ENCODE measurements at regions not wholly inside any gene's neighbourhood (a gene's known extent, or its start where the extent isn't known, plus 50 kb on each side); places are given as distances from the start of the nearest gene placed in this dataset.

GRCh38 chrX:137305404-137305803 is 260.5 kb upstream of the ZIC3 start:
- Histone ChIP-seq H3K4me2 (ENCODE audit: extremely low read depth, insufficient read depth, low read length) (no peak overlapping the region), H3K27me3 (ENCODE audit: control insufficient read depth, insufficient read depth, low read length) (no peaks in the 10 kb centered on the region), H3K9ac (ENCODE audit: insufficient read depth, low read length) (no peak overlapping the region), H3K27ac (ENCODE audit: insufficient read depth, low read length) (no peak overlapping the region), H3K79me2 (ENCODE audit: control insufficient read depth, insufficient read depth, low read length) (no peaks in the 10 kb centered on the region), H4K20me1 (ENCODE audit: control insufficient read depth, extremely low read depth, insufficient read depth, low read length) (no peaks in the 10 kb centered on the region), H2AFZ (ENCODE audit: low read length) (no peak overlapping the region), H3K36me3 (ENCODE audit: control insufficient read depth, insufficient read depth, low read length) (no peaks in the 10 kb centered on the region), H3K4me1 (ENCODE audit: control insufficient read depth, extremely low read depth, insufficient read depth, low read length) (no peaks in the 10 kb centered on the region), H3K4me3 (replicated peaks in 1 of 4; ENCODE audit: control extremely low read depth in 1 of 4, insufficient read depth in 1 of 4, low read depth in 3 of 4, low read length in 4 of 4) (no peak overlapping the region), H3K9me3 (ENCODE audit: control insufficient read depth, insufficient read depth, low read depth, low read length) (no peaks in the 10 kb centered on the region)
- no peak for DNase-seq (ENCODE audit: low read depth in 2 of 2)
- TF ChIP-seq, protein P1, sequence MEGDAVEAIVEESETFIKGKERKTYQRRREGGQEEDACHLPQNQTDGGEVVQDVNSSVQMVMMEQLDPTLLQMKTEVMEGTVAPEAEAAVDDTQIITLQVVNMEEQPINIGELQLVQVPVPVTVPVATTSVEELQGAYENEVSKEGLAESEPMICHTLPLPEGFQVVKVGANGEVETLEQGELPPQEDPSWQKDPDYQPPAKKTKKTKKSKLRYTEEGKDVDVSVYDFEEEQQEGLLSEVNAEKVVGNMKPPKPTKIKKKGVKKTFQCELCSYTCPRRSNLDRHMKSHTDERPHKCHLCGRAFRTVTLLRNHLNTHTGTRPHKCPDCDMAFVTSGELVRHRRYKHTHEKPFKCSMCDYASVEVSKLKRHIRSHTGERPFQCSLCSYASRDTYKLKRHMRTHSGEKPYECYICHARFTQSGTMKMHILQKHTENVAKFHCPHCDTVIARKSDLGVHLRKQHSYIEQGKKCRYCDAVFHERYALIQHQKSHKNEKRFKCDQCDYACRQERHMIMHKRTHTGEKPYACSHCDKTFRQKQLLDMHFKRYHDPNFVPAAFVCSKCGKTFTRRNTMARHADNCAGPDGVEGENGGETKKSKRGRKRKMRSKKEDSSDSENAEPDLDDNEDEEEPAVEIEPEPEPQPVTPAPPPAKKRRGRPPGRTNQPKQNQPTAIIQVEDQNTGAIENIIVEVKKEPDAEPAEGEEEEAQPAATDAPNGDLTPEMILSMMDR (conservative IDR thresholded peaks at IDR 0.05 in 1 of 2, IDR thresholded peaks at IDR 0.05 in 1 of 2; ENCODE audit: low read depth in 1 of 2, low read length in 2 of 2) = no peak
- TF ChIP-seq EZH2 (IDR thresholded peaks at IDR 0.05; ENCODE audit: low read length, missing control alignments) = no peak

- no peak for DNase-seq (ENCODE audit: low read depth in 2 of 2)
- Histone ChIP-seq H4K20me1 (ENCODE audit: control insufficient read depth, extremely low read depth, insufficient read depth, low read length) (no peaks in the 10 kb centered on the region), H2AFZ (ENCODE audit: low read length) (no peak overlapping the region), H3K9me3 (ENCODE audit: control insufficient read depth, insufficient read depth, low read depth, low read length) (no peaks in the 10 kb centered on the region), H3K4me3 (replicated peaks in 1 of 4; ENCODE audit: control extremely low read depth in 1 of 4, insufficient read depth in 1 of 4, low read depth in 3 of 4, low read length in 4 of 4) (no peak overlapping the region), H3K27me3 (ENCODE audit: control insufficient read depth, insufficient read depth, low read length) (no peaks in the 10 kb centered on the region), H3K27ac (ENCODE audit: insufficient read depth, low read length) (no peak overlapping the region), H3K36me3 (ENCODE audit: control insufficient read depth, insufficient read depth, low read length) (no peaks in the 10 kb centered on the region), H3K79me2 (ENCODE audit: control insufficient read depth, insufficient read depth, low read length) (no peaks in the 10 kb centered on the region), H3K9ac (ENCODE audit: insufficient read depth, low read length) (no peak overlapping the region), H3K4me1 (ENCODE audit: control insufficient read depth, extremely low read depth, insufficient read depth, low read length) (no peaks in the 10 kb centered on the region), H3K4me2 (ENCODE audit: extremely low read depth, insufficient read depth, low read length) (no peak overlapping the region)
- TF ChIP-seq EZH2 (IDR thresholded peaks at IDR 0.05; ENCODE audit: low read length, missing control alignments) = no peak
- TF ChIP-seq, protein P1 (conservative IDR thresholded peaks at IDR 0.05 in 1 of 2, IDR thresholded peaks at IDR 0.05 in 1 of 2; ENCODE audit: low read depth in 1 of 2, low read length in 2 of 2) = no peak
Measured at GRCh38 chrX:137297167-137297566, 263.4 kb upstream of the GPR101 start.

DNA sequence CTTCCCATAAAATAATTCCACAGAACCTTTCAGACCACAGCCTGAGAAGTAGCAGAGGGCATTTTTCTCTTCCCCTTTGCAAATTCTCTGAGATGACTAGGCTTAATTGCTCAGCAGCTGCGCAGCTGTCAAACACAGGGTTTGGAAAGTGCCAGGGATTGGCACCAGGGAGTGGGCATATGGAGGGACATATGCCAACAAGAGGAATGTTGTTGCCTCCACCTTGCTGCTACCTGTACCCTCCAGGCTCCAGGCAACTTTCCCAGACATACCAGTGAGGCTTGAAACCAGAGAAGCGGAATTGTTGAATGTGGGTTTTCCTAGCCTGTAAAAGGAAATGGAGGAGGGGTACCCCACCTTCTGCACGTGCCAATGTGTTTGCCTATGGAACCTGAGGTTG is 256.2 kb upstream of the GPR101 start:
- DNase-seq (ENCODE audit: low read depth in 2 of 2) = no peak
- TF ChIP-seq EZH2 (IDR thresholded peaks at IDR 0.05; ENCODE audit: low read length, missing control alignments) = no peak
- TF ChIP-seq, protein P1 (conservative IDR thresholded peaks at IDR 0.05 in 1 of 2, IDR thresholded peaks at IDR 0.05 in 1 of 2; ENCODE audit: low read depth in 1 of 2, low read length in 2 of 2) = no peak
- Histone ChIP-seq H3K4me2 (ENCODE audit: extremely low read depth, insufficient read depth, low read length) (no peak overlapping the region), H3K9me3 (ENCODE audit: control insufficient read depth, insufficient read depth, low read depth, low read length) (no peaks in the 10 kb centered on the region), H3K9ac (ENCODE audit: insufficient read depth, low read length) (no peak overlapping the region), H3K4me3 (replicated peaks in 1 of 4; ENCODE audit: control extremely low read depth in 1 of 4, insufficient read depth in 1 of 4, low read depth in 3 of 4, low read length in 4 of 4) (no peak overlapping the region), H3K27ac (ENCODE audit: insufficient read depth, low read length) (no peak overlapping the region), H3K36me3 (ENCODE audit: control insufficient read depth, insufficient read depth, low read length) (no peaks in the 10 kb centered on the region), H4K20me1 (ENCODE audit: control insufficient read depth, extremely low read depth, insufficient read depth, low read length) (no peaks in the 10 kb centered on the region), H3K27me3 (ENCODE audit: control insufficient read depth, insufficient read depth, low read length) (no peaks in the 10 kb centered on the region), H2AFZ (ENCODE audit: low read length) (no peak overlapping the region), H3K79me2 (ENCODE audit: control insufficient read depth, insufficient read depth, low read length) (no peaks in the 10 kb centered on the region), H3K4me1 (ENCODE audit: control insufficient read depth, extremely low read depth, insufficient read depth, low read length) (no peaks in the 10 kb centered on the region)
